ENCODE measurements at regions not wholly inside any gene's neighbourhood (a gene's known extent, or its start where the extent isn't known, plus 50 kb on each side); places are given as distances from the start of the nearest gene placed in this dataset.

- intact Hi-C loops (cut with micrococcal nuclease), result no loop called here
Measured at GRCh38 chr6:23410439-23410838, 715.6 kb upstream of the NRSN1 start.

DNA sequence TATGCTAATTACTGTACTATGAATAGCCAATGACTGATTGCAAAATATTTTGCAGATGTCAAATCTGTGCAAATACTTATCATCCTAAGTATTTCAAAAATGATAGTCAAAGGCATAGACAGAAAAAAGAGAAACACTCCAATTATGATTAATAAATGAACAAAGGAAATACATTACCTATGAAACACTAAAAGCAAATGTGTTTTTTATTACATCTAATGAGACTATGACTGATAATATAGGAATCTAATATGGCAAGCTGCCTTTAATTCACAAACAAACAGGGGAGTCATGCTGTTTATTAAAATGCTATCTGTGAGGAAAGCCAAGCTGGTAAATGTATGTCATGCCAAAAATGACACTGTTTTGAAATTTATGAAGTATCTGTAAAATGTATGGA lies 713.2 kb upstream of the NRSN1 start:
- intact Hi-C loops (cut with micrococcal nuclease), result no loop called here

- intact Hi-C loops (cut with micrococcal nuclease), result no loop called here
Measured at GRCh38 chr6:23413327-23414050, 712.5 kb upstream of the NRSN1 start.

DNA sequence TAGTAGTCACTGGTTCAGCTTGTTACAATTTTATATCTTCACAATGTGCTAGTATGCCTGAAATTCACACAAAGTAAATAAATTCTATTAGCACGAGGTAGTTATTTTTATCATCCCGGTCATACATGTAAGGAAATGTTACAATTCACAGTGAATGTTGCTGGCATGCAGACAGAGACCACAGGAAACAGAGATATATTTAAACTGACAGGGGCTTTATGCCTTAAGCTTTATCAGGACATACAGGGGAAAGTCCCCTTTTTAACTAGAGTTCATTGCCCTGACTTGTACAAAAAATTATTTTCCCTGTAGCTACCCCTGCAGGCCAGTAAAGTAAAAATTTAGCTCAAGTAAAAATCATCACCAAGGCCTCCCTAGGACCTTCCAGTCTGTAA lies 712.0 kb upstream of the NRSN1 start:
- intact Hi-C loops (cut with micrococcal nuclease), result no loop called here

- intact Hi-C loops (cut with micrococcal nuclease), result no loop called here
Measured at GRCh38 chr6:23414922-23415321, 711.1 kb upstream of the NRSN1 start.

GRCh38 chr6:23415819-23416427 lies 710.1 kb upstream of the NRSN1 start:
- intact Hi-C loops (cut with micrococcal nuclease), result no loop called here

GRCh38 chr6:23417133-23417532 lies 708.9 kb upstream of the NRSN1 start:
- intact Hi-C loops (cut with micrococcal nuclease), result no loop called here

GRCh38 chr6:23418095-23418494 lies 707.9 kb upstream of the NRSN1 start:
- intact Hi-C loops (cut with micrococcal nuclease), result no loop called here

DNA sequence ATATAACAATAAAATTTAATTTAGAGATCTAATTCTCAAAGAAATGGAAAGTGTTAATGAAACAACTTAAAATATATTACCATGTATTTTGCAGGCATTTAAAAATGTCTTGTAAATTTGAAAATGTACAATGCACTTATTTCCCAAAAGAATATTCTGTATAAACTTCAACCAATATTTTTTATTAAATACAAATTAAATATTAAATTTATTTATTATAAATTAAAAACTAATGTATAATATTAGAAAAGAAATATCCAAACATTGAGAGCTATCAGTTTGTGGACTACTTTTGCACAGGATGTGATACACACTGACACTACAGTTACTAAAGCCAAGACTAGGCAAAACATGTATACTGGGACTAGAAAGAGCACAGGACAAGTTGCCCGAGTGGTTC lies 707.0 kb upstream of the NRSN1 start:
- intact Hi-C loops (cut with micrococcal nuclease), result no loop called here

DNA sequence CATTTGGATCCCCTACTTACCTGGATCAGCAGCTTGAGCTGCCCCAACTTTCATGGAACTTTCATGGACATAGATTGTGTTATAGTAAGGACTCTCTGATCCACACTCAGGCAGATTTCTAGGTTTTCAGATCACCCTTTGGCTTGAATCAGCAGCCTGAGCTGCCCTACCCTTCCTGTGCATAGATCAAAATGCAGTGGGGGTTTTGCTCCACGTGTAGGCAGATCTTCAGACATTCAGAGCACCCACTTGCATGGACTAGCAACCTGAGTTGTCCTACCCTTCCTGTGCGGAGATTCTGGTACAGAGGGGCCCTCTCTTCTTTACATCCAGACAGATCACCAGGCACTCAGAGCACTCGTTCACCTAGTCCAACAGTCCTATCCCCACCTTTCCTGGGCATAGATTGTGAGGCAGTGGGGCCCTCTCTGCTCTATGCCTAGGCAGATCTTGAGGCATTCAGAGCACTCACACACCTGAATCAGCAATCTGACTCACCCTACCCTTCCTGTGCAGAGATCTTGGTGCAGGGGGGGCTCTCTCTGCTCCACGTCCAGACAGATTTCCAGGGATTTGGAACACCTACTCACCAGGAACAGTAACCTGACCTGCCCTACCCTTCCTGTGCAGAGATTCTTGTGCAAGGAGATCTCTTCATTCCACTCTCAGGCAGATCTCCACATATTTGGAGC lies 705.2 kb upstream of the NRSN1 start:
- intact Hi-C loops (cut with micrococcal nuclease), result no loop called here

- intact Hi-C loops (cut with micrococcal nuclease), result no loop called here
Measured at GRCh38 chr6:23424584-23424983, 701.4 kb upstream of the NRSN1 start.

GRCh38 chr6:23435126-23435525 lies 690.9 kb upstream of the NRSN1 start:
- intact Hi-C loops (cut with micrococcal nuclease), result no loop called here

- intact Hi-C loops (cut with micrococcal nuclease), result no loop called here
Measured at GRCh38 chr6:23435798-23436197, 690.2 kb upstream of the NRSN1 start.

DNA sequence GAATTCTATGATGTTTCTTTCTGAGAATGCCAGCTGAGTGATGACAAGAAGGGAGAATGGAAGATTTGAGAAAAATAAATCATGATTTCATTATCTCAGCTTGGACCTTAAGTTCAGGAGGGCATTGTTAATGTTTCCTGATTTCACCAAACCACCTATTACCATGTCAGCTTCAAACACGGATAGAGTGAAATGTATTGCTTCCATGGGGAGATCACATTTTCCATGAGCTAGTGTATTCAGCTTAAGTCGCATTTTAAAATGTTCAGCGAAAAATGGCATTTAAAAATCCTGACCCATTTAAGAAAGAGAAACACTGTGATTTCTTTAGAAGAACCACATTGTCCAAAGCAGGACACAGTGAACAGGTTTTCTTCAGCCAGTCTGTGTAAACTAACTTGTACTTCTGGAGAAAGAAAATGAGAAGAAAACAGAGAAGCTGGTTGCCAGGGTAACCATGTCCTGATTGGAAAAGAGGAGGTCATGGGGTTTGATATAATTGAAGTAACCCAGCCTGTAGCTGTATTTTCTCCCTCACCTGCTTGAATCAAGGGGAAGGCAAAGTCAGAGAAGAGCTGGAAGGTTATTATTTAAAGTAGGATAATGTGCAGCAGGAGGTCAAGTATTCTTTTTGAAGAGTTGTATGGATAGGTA lies 684.1 kb upstream of the NRSN1 start:
- intact Hi-C loops (cut with micrococcal nuclease), result no loop called here

DNA sequence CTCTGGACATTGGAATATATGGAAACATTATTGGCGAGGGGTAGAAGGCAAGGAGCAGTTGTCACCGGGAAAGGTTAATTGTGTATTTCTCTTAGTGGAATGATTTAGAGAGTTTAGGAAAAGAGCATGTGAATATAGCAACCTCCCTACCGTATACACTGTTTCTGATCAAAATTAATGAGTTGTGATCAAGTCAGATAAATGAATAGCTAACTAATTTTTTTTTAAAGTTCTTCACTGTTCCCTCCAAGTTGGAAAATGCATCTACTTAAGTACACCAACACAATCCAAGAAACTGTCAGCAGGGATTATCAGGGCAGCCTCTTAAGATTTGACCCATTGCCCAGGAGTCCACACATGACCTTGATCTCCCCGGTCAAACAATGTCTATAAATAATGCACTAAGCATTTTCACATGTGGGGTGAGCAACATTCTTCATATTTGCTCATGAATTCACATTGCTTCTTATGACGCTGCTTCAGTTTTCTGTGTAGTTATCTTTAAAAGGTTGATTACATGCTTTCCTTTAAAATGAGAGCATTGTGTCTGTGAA lies 680.8 kb upstream of the NRSN1 start:
- intact Hi-C loops (cut with micrococcal nuclease), result no loop called here

DNA sequence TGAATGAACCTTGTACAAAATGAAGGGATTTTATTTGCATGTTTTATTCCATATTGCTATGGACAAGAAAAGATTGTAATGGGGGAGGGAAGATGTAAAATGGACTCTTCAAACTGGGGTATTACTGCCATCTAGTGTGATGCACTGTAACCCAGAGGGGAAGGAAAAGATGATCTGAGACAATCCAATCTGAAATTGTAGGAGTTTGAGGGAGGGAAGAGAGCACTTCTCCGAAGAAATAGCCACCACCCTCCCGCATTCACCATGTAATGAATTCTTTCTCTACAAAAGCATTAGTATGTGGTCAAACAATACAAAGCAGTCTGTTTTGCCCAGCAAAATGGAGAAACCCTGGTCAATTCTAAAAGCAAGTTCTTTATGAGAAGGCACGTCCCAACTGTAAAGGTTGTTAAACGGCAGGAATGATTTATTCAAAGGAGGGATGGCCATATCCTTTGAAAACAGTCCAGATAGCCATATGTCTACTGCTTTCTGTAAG lies 679.5 kb upstream of the NRSN1 start:
- intact Hi-C loops (cut with micrococcal nuclease), result no loop called here

- intact Hi-C loops (cut with micrococcal nuclease), result no loop called here
Measured at GRCh38 chr6:23447731-23448130, 678.3 kb upstream of the NRSN1 start.

- intact Hi-C loops (cut with micrococcal nuclease), result no loop called here
Measured at GRCh38 chr6:23448281-23448680, 677.7 kb upstream of the NRSN1 start.

GRCh38 chr6:23454080-23454976 lies 671.7 kb upstream of the NRSN1 start:
- intact Hi-C loops (cut with micrococcal nuclease), result no loop called here

- intact Hi-C loops (cut with micrococcal nuclease), result no loop called here
Measured at GRCh38 chr6:23455754-23456153, 670.3 kb upstream of the NRSN1 start.

- intact Hi-C loops (cut with micrococcal nuclease), result no loop called here
Measured at GRCh38 chr6:23456396-23456795, 669.6 kb upstream of the NRSN1 start.
